HEK293 (cell line): ENCODE measurements at regions not wholly inside any gene's neighbourhood (a gene's known extent, or its start where the extent isn't known, plus 50 kb on each side); places are given as distances from the start of the nearest gene placed in this dataset.

Experiments used
- CTCF ChIA-PET: fragments of 350-600 bp; formaldehyde crosslinking; extraction: SDS; loops from one replicate; lab custom pipeline; 2021; ENCODE audit warnings: antibody characterized with exemption; lab: Yijun Ruan, JAX
- POLR2A ChIA-PET: fragments of 300-600 bp; formaldehyde crosslinking; extraction: SDS; loops from one replicate; lab custom pipeline; 2020; ENCODE audit warnings: antibody characterized with exemption, inconsistent platforms; lab: Yijun Ruan, JAX
- H3K27ac ChIP-seq: fragments of 200-500 bp; sonication (Bioruptor generic); 2 replicates; pipeline ENCODE4 v1.5.1; 2014; ENCODE audit warnings: low read depth, low read length, control low read depth, inconsistent platforms; ENCODE audit errors: extremely low read depth
- H3K36me3 ChIP-seq, 2 experiments: fragments of 200-500 bp in 1 of 2; sonication (Bioruptor generic) in 1 of 2; 1 replicate in 1 of 2; 2 replicates in 1 of 2; pipeline ENCODE4 v1.5.1; 2014 to 2017; ENCODE audit warnings: inconsistent platforms in 2 of 2, low read length in 2 of 2; ENCODE audit not compliant: control insufficient read depth in 2 of 2, insufficient read depth in 1 of 2
- H3K4me1 ChIP-seq: fragments of 200-500 bp; sonication (Bioruptor generic); 2 replicates; pipeline ENCODE4 v1.5.1; 2014; ENCODE audit warnings: mild to moderate bottlenecking, low read length, inconsistent platforms; ENCODE audit not compliant: control insufficient read depth, insufficient read depth
- H3K4me3 ChIP-seq: 2 replicates; pipeline ENCODE4 v1.5.1; 2011; ENCODE audit warnings: low read depth, mild to moderate bottlenecking, control low read depth, low read length, moderate library complexity
- H3K9me3 ChIP-seq: fragments of 200-500 bp; sonication (Bioruptor generic); 2 replicates; pipeline ENCODE4 v1.5.1; 2014; ENCODE audit warnings: low read depth, low read length, inconsistent platforms; ENCODE audit not compliant: control insufficient read depth, insufficient read depth
- KLF7 ChIP-seq: fragments of 450-650 bp; formaldehyde crosslinking; IDR thresholded peaks from 2 replicates; pipeline ENCODE4 v1.5.1; 2016; ENCODE audit warnings: missing biosample characterization, missing genetic modification characterization, borderline replicate concordance
- REPIN1 ChIP-seq: fragments of 450-650 bp; formaldehyde crosslinking; IDR thresholded peaks from 2 replicates; pipeline ENCODE4 v1.5.1; 2017; ENCODE audit warnings: missing biosample characterization, missing genetic modification characterization, low read depth
- SP2 ChIP-seq: fragments of 450-650 bp; formaldehyde crosslinking; IDR thresholded peaks from 2 replicates; pipeline ENCODE4 v1.5.1; 2016; ENCODE audit warnings: missing biosample characterization, missing genetic modification characterization
- SP7 ChIP-seq: fragments of 450-650 bp; formaldehyde crosslinking; IDR thresholded peaks from 2 replicates; pipeline ENCODE4 v1.5.1; 2016; ENCODE audit warnings: missing biosample characterization, missing genetic modification characterization
- TCF7L2 ChIP-seq: IDR thresholded peaks from 2 replicates; pipeline ENCODE4 v1.6.1; 2011; ENCODE audit warnings: low read depth, mild to moderate bottlenecking, inconsistent platforms, low read length, moderate library complexity, borderline replicate concordance
- ZBTB7A ChIP-seq: fragments of 450-650 bp; formaldehyde crosslinking; IDR thresholded peaks from 2 replicates; pipeline ENCODE4 v1.5.1; 2016; ENCODE audit warnings: low read depth, missing biosample characterization, missing genetic modification characterization
- ZNF112 ChIP-seq: fragments of 450-650 bp; formaldehyde crosslinking; IDR thresholded peaks from 2 replicates; pipeline ENCODE4 v1.5.0; 2017; ENCODE audit warnings: missing biosample characterization, missing genetic modification characterization
- ZNF140 ChIP-seq: fragments of 450-650 bp; formaldehyde crosslinking; IDR thresholded peaks from 2 replicates; pipeline ENCODE4 v1.5.1; 2016; ENCODE audit warnings: missing biosample characterization, missing genetic modification characterization
- ZNF157 ChIP-seq: fragments of 450-650 bp; formaldehyde crosslinking; IDR thresholded peaks from 2 replicates; pipeline ENCODE4 v1.5.1; 2016; ENCODE audit warnings: missing biosample characterization, missing genetic modification characterization
- ZNF169 ChIP-seq: fragments of 450-650 bp; formaldehyde crosslinking; IDR thresholded peaks from 2 replicates; pipeline ENCODE4 v1.5.1; 2016; ENCODE audit warnings: missing biosample characterization, missing genetic modification characterization
- ZNF214 ChIP-seq: fragments of 450-650 bp; formaldehyde crosslinking; IDR thresholded peaks from 2 replicates; pipeline ENCODE4 v1.5.1; 2017; ENCODE audit warnings: missing biosample characterization, mild to moderate bottlenecking, missing genetic modification characterization, borderline replicate concordance
- ZNF239 ChIP-seq: fragments of 450-650 bp; formaldehyde crosslinking; IDR thresholded peaks from 2 replicates; pipeline ENCODE4 v1.5.1; 2016; ENCODE audit warnings: missing biosample characterization, missing genetic modification characterization
- ZNF311 ChIP-seq: fragments of 450-650 bp; formaldehyde crosslinking; IDR thresholded peaks from 2 replicates; pipeline ENCODE4 v1.5.1; 2017; ENCODE audit warnings: missing biosample characterization, missing genetic modification characterization, borderline replicate concordance
- ZNF324 ChIP-seq: fragments of 450-650 bp; formaldehyde crosslinking; IDR thresholded peaks from 2 replicates; pipeline ENCODE4 v1.5.1; 2016; ENCODE audit warnings: missing biosample characterization, missing genetic modification characterization
- ZNF404 ChIP-seq: fragments of 450-650 bp; formaldehyde crosslinking; IDR thresholded peaks from 2 replicates; pipeline ENCODE4 v1.5.1; 2017; ENCODE audit warnings: missing biosample characterization, missing genetic modification characterization
- ZNF423 ChIP-seq: fragments of 450-650 bp; formaldehyde crosslinking; IDR thresholded peaks from 2 replicates; pipeline ENCODE4 v1.5.1; 2016; ENCODE audit warnings: missing biosample characterization, missing genetic modification characterization
- ZNF473 ChIP-seq: fragments of 450-650 bp; formaldehyde crosslinking; IDR thresholded peaks from 2 replicates; pipeline ENCODE4 v1.5.1; 2017; ENCODE audit warnings: missing biosample characterization, missing genetic modification characterization
- ZNF514 ChIP-seq: fragments of 450-650 bp; formaldehyde crosslinking; IDR thresholded peaks from 2 replicates; pipeline ENCODE4 v1.5.1; 2016; ENCODE audit warnings: missing biosample characterization, missing genetic modification characterization
- ZNF529 ChIP-seq: fragments of 450-650 bp; formaldehyde crosslinking; IDR thresholded peaks from 2 replicates; pipeline ENCODE4 v1.5.1; 2017; ENCODE audit warnings: missing genetic modification characterization, missing biosample characterization; ENCODE audit not compliant: insufficient replicate concordance
- ZNF571 ChIP-seq: fragments of 450-650 bp; formaldehyde crosslinking; IDR thresholded peaks from 2 replicates; pipeline ENCODE4 v1.5.0; 2017; ENCODE audit warnings: missing biosample characterization, missing genetic modification characterization
- ZNF610 ChIP-seq: fragments of 450-650 bp; formaldehyde crosslinking; IDR thresholded peaks from 2 replicates; pipeline ENCODE4 v1.5.1; 2016; ENCODE audit warnings: missing biosample characterization, missing genetic modification characterization, borderline replicate concordance
- ZNF623 ChIP-seq: fragments of 450-650 bp; formaldehyde crosslinking; IDR thresholded peaks from 2 replicates; pipeline ENCODE4 v1.5.1; 2016; ENCODE audit warnings: missing biosample characterization, missing genetic modification characterization
- ZNF791 ChIP-seq: fragments of 450-650 bp; formaldehyde crosslinking; IDR thresholded peaks from 2 replicates; pipeline ENCODE4 v1.5.1; 2016; ENCODE audit warnings: missing biosample characterization, missing genetic modification characterization
- TF ChIP-seq, protein P1 (sequence below): fragments of 450-650 bp; IDR thresholded peaks from 2 replicates; pipeline ENCODE4 v1.5.1; 2018; ENCODE audit warnings: missing biosample characterization, mild to moderate bottlenecking, missing genetic modification characterization
- TF ChIP-seq, protein P2 (sequence below): fragments of 450-650 bp; formaldehyde crosslinking; IDR thresholded peaks from 2 replicates; pipeline ENCODE4 v1.5.1; 2017; ENCODE audit warnings: missing biosample characterization, mild to moderate bottlenecking, missing genetic modification characterization, moderate library complexity
- TF ChIP-seq, protein P3 (sequence below): fragments of 450-650 bp; formaldehyde crosslinking; IDR thresholded peaks from 2 replicates; pipeline ENCODE4 v1.5.1; 2016; ENCODE audit warnings: missing biosample characterization, missing genetic modification characterization
- TF ChIP-seq, protein P4 (sequence below): fragments of 450-650 bp; formaldehyde crosslinking; IDR thresholded peaks from 2 replicates; pipeline ENCODE4 v1.5.1; 2016; ENCODE audit warnings: missing biosample characterization, missing genetic modification characterization
- TF ChIP-seq, protein P5 (sequence below): fragments of 450-650 bp; formaldehyde crosslinking; IDR thresholded peaks from 2 replicates; pipeline ENCODE4 v1.5.1; 2016; ENCODE audit warnings: missing biosample characterization, missing genetic modification characterization

DNA sequence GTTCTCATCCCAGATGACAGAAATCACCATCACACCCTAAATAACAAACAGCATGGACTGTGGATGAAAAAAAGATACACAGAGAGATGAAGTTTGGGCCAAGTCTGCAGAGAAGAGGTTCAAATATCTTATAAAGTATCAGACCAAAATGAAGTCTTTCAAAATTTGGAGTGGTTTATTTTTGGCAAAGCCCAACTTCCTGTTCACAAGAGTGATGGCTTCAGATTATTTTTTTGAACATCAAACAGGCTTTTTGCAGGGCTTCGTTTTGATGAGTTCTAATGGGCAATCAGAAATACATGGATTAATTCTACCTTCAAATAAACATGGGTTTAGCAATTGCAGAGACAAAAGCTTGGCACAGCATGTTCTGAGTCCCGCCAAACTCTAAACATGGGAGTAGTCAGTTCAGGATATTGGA lies 378.2 kb upstream of the RPS23 start (continued):
- no peak for TF ChIP-seq ZBTB7A (tag by site-specific recombination)

DNA sequence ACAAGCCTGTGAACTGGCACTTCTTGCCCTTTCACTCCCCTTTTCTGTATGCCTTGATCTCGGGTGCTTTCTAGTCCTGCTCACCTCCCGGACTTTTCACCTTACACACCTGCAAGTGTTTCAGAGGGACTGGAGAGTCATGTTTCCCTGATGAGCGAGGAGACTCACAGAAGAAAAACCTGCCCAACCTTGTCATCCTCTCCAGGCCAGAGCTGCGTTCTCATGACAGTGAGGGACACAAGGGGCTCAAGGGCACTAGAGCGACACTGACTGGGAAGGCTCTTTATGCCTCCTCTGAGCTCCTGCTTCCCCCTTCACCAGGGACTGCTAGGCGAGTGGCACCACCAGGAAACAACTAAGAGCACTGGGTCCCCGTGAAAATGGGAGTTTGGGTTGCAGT lies 376.9 kb upstream of the RPS23 start:
- ChIA-PET CTCF (interaction anchor here (0.8 kb wide), 1 partner anchor 14 kb away, joined by 3 read pairs; no protein-coding TSS in a partner anchor), POLR2A (no interaction called here)

DNA sequence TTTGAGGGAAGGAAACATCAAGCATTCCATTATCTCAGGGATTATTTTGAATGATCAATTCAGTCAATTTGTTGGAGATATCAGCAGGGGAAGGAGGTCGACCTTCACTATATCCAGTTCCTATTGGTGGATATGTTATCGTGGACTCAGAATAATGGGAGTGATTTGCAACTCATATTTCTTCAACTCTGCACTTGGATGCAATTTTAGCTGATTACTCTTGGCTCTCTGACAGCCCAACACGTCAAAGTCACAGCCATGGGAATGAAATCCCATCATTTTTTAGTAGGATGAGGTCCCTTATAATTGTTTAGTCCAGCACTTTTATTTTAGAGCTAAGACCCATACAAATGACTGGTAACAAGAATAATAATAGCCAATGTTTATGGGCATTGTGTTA lies 371.8 kb upstream of the RPS23 start:
- ChIA-PET CTCF (interaction anchor here (0.8 kb wide), 1 partner anchor 8 kb away, joined by 3 read pairs; no protein-coding TSS in a partner anchor), POLR2A (no interaction called here)
- H3K4me3 ChIP-seq = no peak overlapping the region
- H3K9me3 ChIP-seq = no peaks in the 10 kb centered on the region
- no peaks in the 10 kb centered on the region for H3K4me1 ChIP-seq
- no peak overlapping the region for H3K27ac ChIP-seq
- TF ChIP-seq SP7 (tag by site-specific recombination) (no peak), KLF7 (tag by site-specific recombination) (no peak), ZNF610 (tag by site-specific recombination) (no peak), ZNF791 (tag by site-specific recombination) (no peak), ZNF140 (tag by site-specific recombination) (no peak), ZBTB7A (tag by site-specific recombination) (no peak), ZNF324 (tag by site-specific recombination) (no peak), ZNF311 (no peak), ZNF404 (no peak), ZNF112 (tag by site-specific recombination) (no peak), ZNF473 (tag by site-specific recombination) (no peak), ZNF169 (tag by site-specific recombination) (no peak), ZNF423 (tag by site-specific recombination) (no peak), ZNF623 (no peak), ZNF514 (tag by site-specific recombination) (no peak), ZNF239 (tag by site-specific recombination) (no peak)
- TF ChIP-seq, protein P1, sequence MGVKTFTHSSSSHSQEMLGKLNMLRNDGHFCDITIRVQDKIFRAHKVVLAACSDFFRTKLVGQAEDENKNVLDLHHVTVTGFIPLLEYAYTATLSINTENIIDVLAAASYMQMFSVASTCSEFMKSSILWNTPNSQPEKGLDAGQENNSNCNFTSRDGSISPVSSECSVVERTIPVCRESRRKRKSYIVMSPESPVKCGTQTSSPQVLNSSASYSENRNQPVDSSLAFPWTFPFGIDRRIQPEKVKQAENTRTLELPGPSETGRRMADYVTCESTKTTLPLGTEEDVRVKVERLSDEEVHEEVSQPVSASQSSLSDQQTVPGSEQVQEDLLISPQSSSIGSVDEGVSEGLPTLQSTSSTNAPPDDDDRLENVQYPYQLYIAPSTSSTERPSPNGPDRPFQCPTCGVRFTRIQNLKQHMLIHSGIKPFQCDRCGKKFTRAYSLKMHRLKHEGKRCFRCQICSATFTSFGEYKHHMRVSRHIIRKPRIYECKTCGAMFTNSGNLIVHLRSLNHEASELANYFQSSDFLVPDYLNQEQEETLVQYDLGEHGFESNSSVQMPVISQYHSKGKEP (tag by site-specific recombination) = no peak
- TF ChIP-seq, protein P2, sequence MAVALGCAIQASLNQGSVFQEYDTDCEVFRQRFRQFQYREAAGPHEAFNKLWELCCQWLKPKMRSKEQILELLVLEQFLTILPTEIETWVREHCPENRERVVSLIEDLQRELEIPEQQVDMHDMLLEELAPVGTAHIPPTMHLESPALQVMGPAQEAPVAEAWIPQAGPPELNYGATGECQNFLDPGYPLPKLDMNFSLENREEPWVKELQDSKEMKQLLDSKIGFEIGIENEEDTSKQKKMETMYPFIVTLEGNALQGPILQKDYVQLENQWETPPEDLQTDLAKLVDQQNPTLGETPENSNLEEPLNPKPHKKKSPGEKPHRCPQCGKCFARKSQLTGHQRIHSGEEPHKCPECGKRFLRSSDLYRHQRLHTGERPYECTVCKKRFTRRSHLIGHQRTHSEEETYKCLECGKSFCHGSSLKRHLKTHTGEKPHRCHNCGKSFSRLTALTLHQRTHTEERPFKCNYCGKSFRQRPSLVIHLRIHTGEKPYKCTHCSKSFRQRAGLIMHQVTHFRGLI = no peak
- TF ChIP-seq, protein P3, sequence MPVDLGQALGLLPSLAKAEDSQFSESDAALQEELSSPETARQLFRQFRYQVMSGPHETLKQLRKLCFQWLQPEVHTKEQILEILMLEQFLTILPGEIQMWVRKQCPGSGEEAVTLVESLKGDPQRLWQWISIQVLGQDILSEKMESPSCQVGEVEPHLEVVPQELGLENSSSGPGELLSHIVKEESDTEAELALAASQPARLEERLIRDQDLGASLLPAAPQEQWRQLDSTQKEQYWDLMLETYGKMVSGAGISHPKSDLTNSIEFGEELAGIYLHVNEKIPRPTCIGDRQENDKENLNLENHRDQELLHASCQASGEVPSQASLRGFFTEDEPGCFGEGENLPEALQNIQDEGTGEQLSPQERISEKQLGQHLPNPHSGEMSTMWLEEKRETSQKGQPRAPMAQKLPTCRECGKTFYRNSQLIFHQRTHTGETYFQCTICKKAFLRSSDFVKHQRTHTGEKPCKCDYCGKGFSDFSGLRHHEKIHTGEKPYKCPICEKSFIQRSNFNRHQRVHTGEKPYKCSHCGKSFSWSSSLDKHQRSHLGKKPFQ = no peak
- no peaks in the 10 kb centered on the region for H3K36me3 ChIP-seq

More for the DNA sequence above, 376.9 kb upstream of the RPS23 start:
- Histone ChIP-seq H3K27ac (no peak overlapping the region), H3K9me3 (no peaks in the 10 kb centered on the region), H3K36me3 (no peaks in the 10 kb centered on the region), H3K4me3 (no peak overlapping the region), H3K4me1 (no peaks in the 10 kb centered on the region)
- TF ChIP-seq ZNF157 (tag by site-specific recombination) = no peak
- TF ChIP-seq ZNF571 (tag by site-specific recombination) = no peak
- no peak for TF ChIP-seq SP2
- TF ChIP-seq ZNF791 (tag by site-specific recombination) = no peak
- TF ChIP-seq, protein P4, sequence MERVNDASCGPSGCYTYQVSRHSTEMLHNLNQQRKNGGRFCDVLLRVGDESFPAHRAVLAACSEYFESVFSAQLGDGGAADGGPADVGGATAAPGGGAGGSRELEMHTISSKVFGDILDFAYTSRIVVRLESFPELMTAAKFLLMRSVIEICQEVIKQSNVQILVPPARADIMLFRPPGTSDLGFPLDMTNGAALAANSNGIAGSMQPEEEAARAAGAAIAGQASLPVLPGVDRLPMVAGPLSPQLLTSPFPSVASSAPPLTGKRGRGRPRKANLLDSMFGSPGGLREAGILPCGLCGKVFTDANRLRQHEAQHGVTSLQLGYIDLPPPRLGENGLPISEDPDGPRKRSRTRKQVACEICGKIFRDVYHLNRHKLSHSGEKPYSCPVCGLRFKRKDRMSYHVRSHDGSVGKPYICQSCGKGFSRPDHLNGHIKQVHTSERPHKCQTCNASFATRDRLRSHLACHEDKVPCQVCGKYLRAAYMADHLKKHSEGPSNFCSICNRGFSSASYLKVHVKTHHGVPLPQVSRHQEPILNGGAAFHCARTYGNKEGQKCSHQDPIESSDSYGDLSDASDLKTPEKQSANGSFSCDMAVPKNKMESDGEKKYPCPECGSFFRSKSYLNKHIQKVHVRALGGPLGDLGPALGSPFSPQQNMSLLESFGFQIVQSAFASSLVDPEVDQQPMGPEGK (tag by site-specific recombination) = no peak
- no peak for TF ChIP-seq REPIN1
- TF ChIP-seq ZNF529 (tag by site-specific recombination) = no peak
- no peak for TF ChIP-seq ZNF214 (tag by site-specific recombination)
- TF ChIP-seq, protein P5, sequence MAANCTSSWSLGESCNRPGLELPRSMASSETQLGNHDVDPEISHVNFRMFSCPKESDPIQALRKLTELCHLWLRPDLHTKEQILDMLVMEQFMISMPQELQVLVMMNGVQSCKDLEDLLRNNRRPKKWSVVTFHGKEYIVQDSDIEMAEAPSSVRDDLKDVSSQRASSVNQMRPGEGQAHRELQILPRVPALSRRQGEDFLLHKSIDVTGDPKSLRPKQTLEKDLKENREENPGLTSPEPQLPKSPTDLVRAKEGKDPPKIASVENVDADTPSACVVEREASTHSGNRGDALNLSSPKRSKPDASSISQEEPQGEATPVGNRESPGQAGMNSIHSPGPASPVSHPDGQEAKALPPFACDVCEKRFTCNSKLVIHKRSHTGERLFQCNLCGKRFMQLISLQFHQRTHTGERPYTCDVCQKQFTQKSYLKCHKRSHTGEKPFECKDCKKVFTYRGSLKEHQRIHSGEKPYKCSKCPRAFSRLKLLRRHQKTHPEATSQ (tag by site-specific recombination) = no peak
- no peak for TF ChIP-seq TCF7L2
